Activated CD4-positive, alpha-beta T cell treated with anti-CD3 and anti-CD28 coated beads for 4 hours (primary cell): ENCODE measurements at regions not wholly inside any gene's neighbourhood (a gene's known extent, or its start where the extent isn't known, plus 50 kb on each side); places are given as distances from the start of the nearest gene placed in this dataset.
"Not testable (repeated sequence)": the region's sequence is repeated elsewhere in the genome, so short reads cannot be mapped to it uniquely, and the experiment has no call there.

ENCODE experiments used
- DNase-seq, 2 donors: peaks; one replicate each; pipeline ENCODE4 v3.0.0-alpha.2; 2020

DNA sequence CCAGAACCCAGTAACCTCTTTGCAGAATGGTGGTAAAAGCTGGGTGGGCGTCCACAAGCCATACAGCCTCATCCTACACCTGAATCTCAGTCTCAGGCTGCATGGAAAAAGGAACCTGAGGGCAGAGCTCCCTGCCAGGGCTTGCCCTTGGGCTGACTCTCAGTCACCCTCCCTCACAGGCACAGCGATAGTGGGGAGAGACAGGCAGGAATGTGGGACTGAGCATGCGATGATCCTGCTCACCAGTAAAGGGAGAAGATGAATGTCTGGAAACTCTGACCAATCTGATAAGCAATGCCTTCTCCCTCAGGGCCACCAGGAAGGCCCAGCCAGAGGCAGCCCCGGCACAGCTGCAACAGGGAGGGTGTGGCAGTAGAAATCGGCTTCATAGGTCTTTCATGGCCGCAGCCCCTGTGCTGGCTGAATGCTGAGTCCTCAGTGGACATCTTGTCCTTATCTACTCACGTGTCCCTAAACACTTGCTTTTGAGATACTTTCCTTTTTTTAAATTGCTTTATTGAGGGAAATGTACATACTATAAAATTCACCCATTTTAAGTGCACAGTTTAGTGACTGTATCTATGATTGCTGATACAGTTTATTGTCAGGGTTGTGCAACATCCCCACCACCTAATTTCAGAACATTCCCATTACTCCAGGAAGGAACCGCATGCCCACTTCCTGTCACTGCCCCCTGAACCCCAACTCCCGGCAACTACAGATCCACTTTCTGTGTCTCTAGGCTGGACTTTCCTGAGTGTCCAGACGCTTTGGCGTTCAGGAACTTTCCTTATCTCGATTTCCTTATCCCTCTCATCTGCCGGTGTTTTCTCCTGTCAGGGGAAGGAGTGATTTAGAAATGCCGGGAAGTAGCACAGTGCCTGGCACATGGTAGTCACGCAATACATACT lies 258.1 kb downstream of the PCNX1 start:
- no peak for DNase-seq

- DNase-seq: no peak
Measured at GRCh38 chr14:71166180-71166837, 259.1 kb downstream of the PCNX1 start.

GRCh38 chr14:71167325-71167950 lies 260.2 kb downstream of the PCNX1 start:
- DNase-seq: not testable (repeated sequence)

- DNase-seq: not testable (repeated sequence)
Measured at GRCh38 chr14:71168161-71168560, 260.9 kb downstream of the PCNX1 start.

- DNase-seq: no peak
Measured at GRCh38 chr14:71168564-71169427, 261.5 kb downstream of the PCNX1 start.

DNA sequence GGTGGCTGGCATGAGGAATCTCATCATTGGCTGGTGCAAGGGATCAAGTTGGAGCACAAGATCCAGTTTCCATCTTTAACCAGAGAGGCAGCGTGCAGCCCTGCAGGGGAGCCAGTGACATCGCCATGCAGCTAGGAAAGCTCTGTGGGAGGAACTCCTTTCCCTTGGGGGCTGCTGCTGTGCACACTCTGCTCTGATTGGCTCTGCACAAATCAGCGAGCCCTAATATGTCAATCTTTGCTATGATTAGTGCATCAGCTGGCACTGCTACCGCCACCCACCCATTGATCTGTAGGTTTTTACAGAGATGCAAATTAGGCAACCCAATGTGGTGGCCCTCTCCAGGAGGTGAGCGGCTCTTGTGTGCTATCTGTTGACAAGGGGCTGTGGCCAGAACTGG lies 262.6 kb downstream of the PCNX1 start:
- no peak for DNase-seq

DNA sequence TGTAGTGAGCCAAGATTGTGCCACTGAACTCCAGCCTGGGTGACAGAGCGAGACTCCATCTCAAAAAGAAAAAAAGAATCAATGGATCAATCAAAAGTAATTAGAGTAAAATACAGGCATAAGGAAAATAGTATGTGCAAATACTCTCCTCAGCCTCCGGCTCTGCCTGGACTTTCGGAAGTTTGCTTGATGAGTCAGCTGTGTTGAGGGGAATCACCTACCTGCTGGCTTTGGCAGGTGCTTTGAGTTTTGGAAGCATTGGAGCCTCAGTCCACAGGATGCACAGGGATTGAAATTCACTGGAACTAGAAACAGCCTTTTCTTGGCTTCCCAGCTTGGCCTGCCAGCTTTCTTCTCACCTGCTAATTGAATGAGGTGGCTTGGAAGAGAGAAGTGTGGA lies 268.2 kb downstream of the PCNX1 start:
- no peak for DNase-seq

DNA sequence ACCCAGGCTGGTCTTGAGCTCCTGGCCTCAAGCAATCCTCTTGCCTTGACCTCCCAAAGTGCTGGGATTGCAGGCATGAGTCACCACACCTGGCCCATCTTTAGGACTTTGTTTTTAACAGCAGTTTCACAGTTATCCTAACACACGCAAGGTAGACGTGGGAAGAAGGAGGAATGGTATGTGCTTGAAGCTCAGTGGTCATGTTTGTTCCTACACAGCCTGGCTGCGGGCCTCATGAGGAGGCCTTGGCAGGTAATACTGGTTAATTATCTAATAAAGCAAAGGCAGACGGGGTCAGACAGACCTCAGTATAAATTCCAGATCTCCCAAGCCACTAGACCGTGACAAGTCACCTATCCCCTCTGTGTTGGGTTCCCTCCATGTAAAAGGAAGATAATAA lies 271.8 kb downstream of the PCNX1 start:
- DNase-seq: no peak

DNA sequence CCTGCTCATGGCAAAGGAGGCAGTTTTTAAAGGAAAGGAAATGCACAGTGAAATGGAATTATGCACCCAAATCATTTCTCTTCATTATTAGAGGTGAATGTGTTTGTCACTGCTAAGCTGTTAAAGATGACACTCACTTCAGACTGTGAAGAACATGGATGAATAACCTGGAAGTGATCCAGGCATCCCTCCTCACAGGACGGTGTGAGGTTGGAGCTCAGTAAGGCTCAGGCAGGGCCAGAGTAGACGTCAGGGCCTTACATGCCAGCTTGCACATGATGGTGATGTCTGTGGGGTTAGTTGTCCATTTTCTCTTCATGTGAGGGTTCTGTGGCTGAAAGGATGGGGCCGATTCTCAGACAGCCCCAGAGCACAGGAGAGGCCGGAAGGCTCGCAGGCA lies 273.1 kb downstream of the PCNX1 start:
- no peak for DNase-seq

DNA sequence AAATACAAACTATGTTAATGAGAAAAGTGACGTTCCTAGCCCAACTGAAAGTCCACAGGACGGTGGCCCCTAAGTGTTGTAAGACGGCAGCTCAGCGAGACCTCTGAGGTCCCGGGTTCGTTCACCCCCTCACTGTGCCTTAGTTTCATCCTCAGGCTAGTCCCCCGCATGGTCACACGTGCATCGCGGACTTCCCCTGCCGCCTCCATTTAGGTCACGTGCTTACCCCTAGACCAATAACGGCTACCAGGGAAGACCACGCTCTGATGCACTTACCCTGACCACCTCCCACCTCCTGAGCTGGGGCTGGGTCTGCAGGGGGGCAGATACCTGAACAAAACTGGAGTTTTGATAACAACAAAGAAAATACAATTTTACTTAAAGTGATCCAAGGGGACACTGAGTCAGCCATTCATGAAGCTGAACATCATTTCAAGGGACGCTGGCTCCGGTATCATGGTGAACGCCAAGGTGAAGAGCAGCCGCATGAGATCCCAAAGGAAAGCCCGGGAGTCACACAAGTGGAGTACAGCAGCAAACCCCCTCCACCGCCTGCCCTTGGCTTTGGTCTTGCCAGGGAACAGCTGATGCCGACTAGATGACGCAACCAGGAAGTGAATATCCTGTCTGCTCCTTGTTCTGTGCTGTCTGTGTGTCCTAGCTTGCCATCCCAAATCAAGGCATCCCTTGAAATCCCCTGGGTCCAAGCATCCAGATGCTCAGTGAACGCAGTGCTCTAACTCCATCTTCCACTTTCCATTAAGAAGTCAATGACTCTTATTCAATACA lies 274.1 kb downstream of the PCNX1 start:
- no peak for DNase-seq

DNA sequence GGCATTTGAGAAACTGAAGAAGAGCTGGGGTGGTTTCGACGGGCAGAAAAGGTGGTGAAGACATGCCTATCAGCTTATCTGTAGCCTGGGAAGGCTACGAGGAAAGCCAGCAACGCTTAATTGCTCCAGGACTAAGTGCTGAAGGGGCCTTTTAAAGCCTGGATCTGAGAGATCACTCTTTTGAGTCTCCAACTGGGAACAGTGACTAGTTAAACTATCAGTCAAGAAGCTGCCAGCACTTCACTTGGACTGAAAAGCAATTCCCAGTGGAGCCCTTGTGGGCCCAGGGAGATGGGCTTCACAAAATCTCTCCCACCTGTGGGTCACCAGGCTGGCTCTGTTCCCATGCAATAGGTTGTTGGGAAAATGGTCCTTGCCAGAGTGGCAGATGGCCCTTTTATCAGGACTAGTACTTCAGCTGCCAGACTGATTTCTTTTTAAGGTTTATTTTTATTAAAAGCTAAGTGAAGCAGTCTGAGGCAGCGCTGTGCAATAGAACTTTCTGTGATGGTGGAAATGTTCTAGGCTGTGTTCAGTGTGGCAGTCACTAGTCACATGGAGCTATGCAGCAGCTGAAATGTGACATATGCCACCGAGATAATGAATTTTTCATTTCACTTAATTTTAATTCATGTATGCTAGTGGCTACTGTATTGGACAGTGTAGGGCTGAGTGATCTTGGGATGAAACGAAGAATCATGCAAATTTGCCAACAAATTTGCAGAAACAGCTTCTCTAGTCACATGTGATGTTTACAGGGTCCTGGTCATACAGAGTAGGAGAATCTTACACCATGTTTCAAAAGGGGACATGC lies 276.8 kb downstream of the PCNX1 start:
- DNase-seq: no peak

DNA sequence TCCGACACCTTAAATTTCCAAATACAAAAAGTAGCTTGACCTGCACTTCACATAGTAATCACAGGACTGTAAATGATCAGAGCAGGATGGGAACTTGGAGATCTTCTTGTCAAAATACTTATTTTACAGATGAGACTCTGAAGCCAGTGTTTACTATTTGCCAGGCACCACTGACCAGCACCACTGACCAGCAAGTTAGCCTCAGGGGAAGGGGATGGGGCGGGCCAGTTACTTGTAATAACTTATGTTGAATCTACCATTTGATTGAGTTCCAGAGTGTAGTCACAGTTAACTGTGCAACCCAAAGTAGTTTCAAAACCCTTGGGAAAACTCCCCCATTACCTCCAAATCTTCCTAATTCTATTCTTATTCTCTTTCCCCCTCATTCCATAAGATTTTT lies 278.4 kb downstream of the PCNX1 start:
- DNase-seq: no peak

DNA sequence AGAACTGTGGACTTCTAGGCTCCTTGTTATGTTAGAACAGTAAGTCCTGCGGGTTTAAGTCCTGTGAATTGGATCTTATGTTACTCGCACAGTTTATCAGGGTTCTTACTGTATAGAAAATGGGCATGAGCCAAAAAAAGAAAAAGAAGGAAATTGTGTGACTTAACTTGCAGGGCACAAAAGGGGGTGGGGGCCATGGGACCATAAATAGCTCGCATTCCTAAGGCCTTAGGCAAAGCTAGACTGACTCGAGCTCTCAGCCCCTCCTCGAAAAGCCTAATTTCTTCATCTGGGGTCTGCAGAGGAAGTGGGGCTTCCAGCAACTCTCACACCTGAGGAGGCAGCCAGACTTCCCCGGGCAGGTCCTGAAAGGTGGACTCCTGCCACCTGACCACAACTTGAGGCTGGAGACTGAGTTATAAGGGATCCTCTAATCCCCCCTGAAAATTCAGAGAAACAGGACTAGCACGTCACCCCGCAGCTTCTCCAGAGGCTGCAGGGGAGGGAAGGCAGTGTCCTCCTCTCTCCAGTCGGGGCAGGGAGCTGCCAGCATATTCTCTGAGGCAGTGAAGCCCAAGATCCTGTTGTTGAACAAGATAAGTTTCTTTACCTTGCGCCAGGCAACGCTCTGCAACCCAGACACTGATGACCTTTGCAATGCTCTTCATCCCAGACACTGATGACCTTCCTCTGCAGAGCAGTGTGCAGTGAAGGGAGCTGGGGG lies 280.5 kb downstream of the PCNX1 start:
- no peak for DNase-seq

DNA sequence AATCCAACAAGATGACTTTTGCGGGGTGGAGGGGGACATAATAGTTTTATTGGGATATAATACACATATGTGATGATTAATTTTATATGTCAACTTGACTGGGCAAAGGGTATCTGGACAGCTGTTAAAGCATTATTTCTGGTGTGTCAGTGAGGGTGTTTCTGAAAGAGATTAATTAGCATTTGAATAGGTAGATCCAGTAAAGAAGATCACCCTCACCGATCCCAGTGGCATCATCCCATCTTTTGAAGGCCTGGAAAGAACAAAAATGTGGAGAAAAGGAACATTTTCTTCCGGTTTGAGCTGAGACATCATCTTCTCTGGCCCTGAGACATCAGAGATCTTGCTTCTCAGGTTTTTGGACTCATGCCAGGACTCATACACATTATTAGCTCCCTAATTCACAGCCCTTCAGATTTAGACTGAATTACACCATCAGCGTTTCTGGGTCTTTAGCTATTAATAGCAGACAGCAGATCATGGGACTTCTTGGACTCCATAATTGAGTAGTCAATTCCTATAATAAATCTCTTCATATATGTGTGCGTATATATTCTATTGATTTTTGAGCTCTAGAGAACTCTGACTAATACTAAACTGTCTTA lies 283.6 kb downstream of the PCNX1 start:
- no peak for DNase-seq

DNA sequence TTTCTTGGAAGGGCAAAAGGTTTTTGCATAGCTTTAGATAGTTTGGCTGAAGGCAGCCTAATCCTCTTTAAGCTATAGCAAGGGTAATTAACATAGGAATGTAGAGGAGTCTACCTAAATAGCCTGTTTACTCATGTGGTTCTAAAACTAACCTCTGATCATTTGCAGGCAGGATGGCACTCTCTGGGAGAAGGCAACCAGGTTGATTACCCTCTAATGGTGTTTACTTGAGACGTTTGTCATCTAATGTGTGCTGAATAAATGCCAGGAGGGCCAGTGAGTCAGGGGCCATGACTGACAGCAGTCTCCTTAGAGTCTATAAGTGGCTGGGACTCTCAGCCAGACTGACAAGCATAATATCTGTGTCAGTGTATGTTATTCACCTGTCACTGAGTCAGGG lies 286.4 kb downstream of the PCNX1 start:
- DNase-seq: no peak

DNA sequence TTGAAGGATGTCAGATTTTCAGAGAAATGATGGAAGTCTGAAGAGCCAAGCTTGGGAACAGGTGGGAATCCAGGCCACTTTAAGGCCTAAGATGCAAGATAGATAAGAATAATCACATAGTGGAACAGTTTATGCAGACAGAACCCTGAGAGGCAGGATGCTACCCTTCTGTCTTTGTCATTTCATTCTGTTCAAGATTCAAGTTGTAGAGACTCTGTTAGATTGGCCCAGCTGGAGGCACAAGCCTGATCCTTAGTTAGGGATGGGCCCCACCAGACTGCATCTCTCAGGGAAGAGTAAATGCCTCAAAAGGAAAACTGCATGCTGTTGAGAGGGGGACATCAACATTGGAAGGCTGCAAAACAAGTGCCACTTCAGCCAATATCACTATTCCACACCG lies 287.0 kb downstream of the PCNX1 start:
- no peak for DNase-seq

DNA sequence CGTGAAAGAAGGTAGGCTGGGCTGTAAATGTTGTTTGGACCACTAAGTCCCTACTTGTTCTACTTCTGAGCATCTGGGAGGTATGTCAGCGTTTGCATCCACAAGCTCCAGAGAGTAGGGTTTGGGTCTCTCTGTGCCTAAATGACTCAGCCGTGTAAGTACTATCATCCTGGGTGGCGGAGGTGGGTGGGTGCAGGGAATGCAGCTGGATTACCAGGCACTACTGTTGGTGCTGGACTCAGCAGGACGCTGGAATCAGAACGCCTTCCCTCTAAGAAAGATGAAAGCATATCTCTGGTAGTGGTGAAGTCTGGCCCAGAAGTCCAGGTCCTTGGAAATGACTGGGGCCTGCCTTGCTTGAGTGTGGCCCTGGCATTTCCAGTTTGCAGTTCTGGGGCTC lies 289.7 kb downstream of the PCNX1 start:
- DNase-seq: no peak

- no peak for DNase-seq
Measured at GRCh38 chr14:71198687-71199086, 291.4 kb downstream of the PCNX1 start.

DNA sequence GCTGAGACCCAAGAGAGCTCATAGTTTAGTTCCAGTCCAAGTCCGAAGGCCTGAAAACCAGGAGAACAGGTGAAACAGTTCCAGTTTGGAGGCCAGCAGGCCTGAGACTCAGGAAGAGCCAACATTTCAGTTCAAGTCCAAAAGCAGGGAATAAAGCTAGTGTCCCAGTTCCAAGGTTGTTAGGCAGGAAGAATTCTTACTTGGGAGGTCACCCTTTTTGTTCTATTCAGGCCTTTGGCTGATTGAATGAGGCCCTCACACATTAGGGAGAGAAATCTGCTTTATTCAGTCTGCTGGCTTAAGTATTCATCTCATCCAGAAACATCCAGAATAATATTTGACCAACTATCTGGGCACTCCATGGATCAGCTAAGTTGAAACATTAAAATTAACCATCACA lies 294.6 kb downstream of the PCNX1 start:
- no peak for DNase-seq

- DNase-seq: no peak
Measured at GRCh38 chr14:71202881-71203280, 295.6 kb downstream of the PCNX1 start.
